Ishikawa (cell line): ENCODE measurements at regions not wholly inside any gene's neighbourhood (a gene's known extent, or its start where the extent isn't known, plus 50 kb on each side); places are given as distances from the start of the nearest gene placed in this dataset.

ENCODE experiments used
- CEBPB ChIP-seq: IDR thresholded peaks from 2 replicates; pipeline ENCODE4 v1.6.1; 2012
- CREB1 ChIP-seq: IDR thresholded peaks from 2 replicates; pipeline ENCODE4 v1.6.1; 2012; ENCODE audit warnings: low read depth
- EGR1 ChIP-seq: IDR thresholded peaks from 2 replicates; pipeline ENCODE4 v1.6.1; 2012
- EP300 ChIP-seq: IDR thresholded peaks from 2 replicates; pipeline ENCODE4 v1.6.1; 2012; ENCODE audit warnings: borderline replicate concordance
- FOXM1 ChIP-seq: IDR thresholded peaks from 2 replicates; pipeline ENCODE4 v1.6.1; 2012; ENCODE audit warnings: low read depth, borderline replicate concordance
- NFIC ChIP-seq: IDR thresholded peaks from 2 replicates; pipeline ENCODE4 v1.6.1; 2012
- RAD21 ChIP-seq: IDR thresholded peaks from 2 replicates; pipeline ENCODE4 v1.6.1; 2012; ENCODE audit warnings: low read depth
- TAF1 ChIP-seq: IDR thresholded peaks from 2 replicates; pipeline ENCODE4 v1.6.1; 2012; ENCODE audit warnings: low read depth, mild to moderate bottlenecking
- TCF12 ChIP-seq: IDR thresholded peaks from 2 replicates; pipeline ENCODE4 v1.6.1; 2012; ENCODE audit warnings: low read depth
- TEAD4 ChIP-seq: IDR thresholded peaks from 2 replicates; pipeline ENCODE4 v1.6.1; 2012
- YY1 ChIP-seq: IDR thresholded peaks from 2 replicates; pipeline ENCODE4 v1.6.1; 2012; ENCODE audit warnings: low read depth
- ZBTB7A ChIP-seq: IDR thresholded peaks from 2 replicates; pipeline ENCODE4 v1.6.1; 2012; ENCODE audit warnings: low read depth
- TF ChIP-seq, protein P1 (sequence below): IDR thresholded peaks from 2 replicates; pipeline ENCODE4 v1.6.1; 2012
- TF ChIP-seq, protein P2 (sequence below): IDR thresholded peaks from 2 replicates; pipeline ENCODE4 v1.6.1; 2012; ENCODE audit warnings: low read depth, mild to moderate bottlenecking
- TF ChIP-seq, protein P3 (sequence below): IDR thresholded peaks from 2 replicates; pipeline ENCODE4 v1.6.1; 2012

DNA sequence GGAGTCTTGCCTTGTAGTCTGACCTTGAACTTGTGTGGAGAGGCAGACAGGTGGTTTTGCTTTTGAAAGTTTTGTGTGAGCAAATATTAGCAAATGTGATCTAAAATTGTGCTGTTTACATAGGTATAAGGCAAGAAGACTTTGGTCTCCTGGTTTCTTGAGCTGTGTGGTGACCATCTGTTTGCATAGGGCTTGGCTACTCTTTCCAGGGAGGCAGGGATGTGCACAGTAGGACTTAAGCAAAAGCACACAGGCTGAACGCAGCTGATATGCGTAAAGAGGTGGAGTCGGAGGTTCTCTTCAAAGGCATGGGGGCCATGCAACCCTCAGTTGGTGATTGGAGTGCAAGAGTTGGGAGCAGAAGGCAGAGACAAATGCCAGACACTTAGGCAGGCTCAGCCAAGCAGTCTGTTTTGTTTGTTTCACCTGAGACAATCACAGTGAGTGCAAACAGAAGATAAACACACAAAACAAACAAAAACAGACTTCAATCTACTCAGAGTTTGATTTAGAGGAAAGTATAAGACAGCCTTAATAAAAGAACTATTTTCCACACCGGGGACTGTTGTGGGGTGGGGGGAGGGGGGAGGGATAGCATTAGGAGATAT, 744.2 kb downstream of the MTRR start:
- TF ChIP-seq, protein P1, sequence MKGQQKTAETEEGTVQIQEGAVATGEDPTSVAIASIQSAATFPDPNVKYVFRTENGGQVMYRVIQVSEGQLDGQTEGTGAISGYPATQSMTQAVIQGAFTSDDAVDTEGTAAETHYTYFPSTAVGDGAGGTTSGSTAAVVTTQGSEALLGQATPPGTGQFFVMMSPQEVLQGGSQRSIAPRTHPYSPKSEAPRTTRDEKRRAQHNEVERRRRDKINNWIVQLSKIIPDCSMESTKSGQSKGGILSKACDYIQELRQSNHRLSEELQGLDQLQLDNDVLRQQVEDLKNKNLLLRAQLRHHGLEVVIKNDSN = no peak
- TF ChIP-seq FOXM1 (no peak), RAD21 (no peak), EP300 (no peak), CREB1 (no peak), ZBTB7A (no peak), TAF1 (no peak), CEBPB (no peak), YY1 (no peak), TEAD4 (no peak), TCF12 (no peak)
- TF ChIP-seq, protein P2, sequence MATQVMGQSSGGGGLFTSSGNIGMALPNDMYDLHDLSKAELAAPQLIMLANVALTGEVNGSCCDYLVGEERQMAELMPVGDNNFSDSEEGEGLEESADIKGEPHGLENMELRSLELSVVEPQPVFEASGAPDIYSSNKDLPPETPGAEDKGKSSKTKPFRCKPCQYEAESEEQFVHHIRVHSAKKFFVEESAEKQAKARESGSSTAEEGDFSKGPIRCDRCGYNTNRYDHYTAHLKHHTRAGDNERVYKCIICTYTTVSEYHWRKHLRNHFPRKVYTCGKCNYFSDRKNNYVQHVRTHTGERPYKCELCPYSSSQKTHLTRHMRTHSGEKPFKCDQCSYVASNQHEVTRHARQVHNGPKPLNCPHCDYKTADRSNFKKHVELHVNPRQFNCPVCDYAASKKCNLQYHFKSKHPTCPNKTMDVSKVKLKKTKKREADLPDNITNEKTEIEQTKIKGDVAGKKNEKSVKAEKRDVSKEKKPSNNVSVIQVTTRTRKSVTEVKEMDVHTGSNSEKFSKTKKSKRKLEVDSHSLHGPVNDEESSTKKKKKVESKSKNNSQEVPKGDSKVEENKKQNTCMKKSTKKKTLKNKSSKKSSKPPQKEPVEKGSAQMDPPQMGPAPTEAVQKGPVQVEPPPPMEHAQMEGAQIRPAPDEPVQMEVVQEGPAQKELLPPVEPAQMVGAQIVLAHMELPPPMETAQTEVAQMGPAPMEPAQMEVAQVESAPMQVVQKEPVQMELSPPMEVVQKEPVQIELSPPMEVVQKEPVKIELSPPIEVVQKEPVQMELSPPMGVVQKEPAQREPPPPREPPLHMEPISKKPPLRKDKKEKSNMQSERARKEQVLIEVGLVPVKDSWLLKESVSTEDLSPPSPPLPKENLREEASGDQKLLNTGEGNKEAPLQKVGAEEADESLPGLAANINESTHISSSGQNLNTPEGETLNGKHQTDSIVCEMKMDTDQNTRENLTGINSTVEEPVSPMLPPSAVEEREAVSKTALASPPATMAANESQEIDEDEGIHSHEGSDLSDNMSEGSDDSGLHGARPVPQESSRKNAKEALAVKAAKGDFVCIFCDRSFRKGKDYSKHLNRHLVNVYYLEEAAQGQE = no peak
- TF ChIP-seq, protein P3, sequence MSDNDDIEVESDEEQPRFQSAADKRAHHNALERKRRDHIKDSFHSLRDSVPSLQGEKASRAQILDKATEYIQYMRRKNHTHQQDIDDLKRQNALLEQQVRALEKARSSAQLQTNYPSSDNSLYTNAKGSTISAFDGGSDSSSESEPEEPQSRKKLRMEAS = no peak

DNA sequence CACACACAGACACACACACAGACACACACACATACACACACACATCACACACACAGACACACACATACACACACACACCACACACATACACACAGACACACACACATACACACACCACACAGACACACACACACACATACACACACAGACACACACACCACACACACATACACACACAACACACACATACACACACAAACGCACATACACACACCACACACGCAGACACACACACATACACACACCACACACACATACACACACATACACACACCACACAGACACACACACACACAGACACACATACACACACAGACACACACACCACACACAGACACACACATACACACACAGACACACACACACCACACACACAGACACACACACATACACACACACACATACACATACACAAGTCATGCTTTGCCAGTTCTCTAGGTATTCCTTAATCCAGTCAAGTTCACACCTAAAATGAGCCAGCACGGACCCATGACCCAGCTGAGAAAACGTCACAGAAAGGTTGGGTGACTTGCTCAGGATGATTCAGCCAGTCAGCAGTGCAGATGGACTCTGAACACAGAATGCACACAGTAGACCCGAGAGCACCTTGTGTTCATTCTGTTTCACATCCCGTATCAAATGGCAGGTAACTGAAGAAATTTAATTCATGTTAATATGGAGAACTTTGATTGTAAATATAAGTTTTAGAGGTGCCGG, 746.4 kb downstream of the MTRR start:
- no peak for TF ChIP-seq EGR1
- TF ChIP-seq EP300 = no peak
- TF ChIP-seq, protein P3 = no peak
- no peak for TF ChIP-seq TAF1
- TF ChIP-seq ZBTB7A = no peak
- TF ChIP-seq FOXM1 = no peak
- TF ChIP-seq, protein P2 = no peak
- no peak for TF ChIP-seq NFIC
- no peak for TF ChIP-seq YY1
- TF ChIP-seq CREB1 = no peak
- no peak for TF ChIP-seq RAD21
- TF ChIP-seq, protein P1 = no peak
- TF ChIP-seq TEAD4 = no peak
- no peak for TF ChIP-seq TCF12
- TF ChIP-seq CEBPB = no peak

DNA sequence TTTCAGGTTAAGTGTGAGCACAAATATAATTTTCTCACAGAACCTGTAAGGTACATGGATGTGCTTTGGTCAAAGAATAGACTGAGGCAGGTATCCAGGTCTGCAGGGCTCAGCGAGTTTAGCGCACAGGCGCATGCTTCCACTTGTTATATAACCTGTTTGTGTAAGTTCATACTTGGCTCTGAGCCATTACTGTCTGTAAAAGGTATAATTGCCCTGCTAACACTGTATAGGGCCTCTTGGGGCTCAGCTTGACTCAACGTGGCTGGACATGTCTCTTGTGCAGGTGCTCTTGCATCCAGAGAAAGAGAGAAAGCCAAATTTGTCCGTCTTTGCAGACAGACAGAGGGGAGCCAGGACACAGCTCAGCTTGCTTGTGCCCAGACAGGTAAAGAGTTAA, 759.6 kb downstream of the MTRR start:
- TF ChIP-seq RAD21 (no peak), EGR1 (no peak), FOXM1 (no peak), ZBTB7A (no peak), YY1 (no peak), EP300 (no peak), TEAD4 (no peak), TCF12 (no peak), NFIC (no peak), CEBPB (no peak), CREB1 (no peak)
- TF ChIP-seq, protein P1 = no peak
- TF ChIP-seq, protein P3 = no peak

DNA sequence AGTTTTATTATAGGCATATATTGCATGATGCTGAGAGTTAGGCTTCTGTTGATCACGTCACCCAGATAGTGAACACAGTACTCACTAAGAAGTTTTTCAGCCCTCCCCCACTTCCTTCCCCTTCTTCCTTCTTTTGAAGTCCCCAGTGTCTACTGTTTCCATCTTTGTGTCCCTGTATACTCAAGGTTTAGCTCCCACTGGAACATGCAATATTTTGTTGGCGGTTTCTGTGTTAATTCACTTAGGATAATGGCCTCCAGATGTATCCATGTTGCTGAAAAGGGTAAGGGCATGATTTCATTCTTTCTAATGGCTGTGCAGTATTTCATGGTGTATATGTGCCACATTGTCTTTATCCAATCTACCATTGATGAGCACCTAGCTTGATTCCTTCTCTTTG, 764.3 kb downstream of the MTRR start:
- no peak for TF ChIP-seq TAF1
- TF ChIP-seq TEAD4 = no peak
- no peak for TF ChIP-seq CREB1
- no peak for TF ChIP-seq RAD21
- TF ChIP-seq EGR1 = no peak
- no peak for TF ChIP-seq YY1
- TF ChIP-seq TCF12 = no peak
- TF ChIP-seq, protein P3 = no peak
- TF ChIP-seq, protein P2 = no peak
- TF ChIP-seq EP300 = no peak
- TF ChIP-seq NFIC = no peak
- TF ChIP-seq, protein P1 = no peak
- TF ChIP-seq CEBPB = no peak
- TF ChIP-seq ZBTB7A = no peak
- no peak for TF ChIP-seq FOXM1
